Heart left ventricle (tissue), 16 donors: ENCODE measurements at regions not wholly inside any gene's neighbourhood (a gene's known extent, or its start where the extent isn't known, plus 50 kb on each side); places are given as distances from the start of the nearest gene placed in this dataset.

Experiments
- ATAC-seq, 4 donors: fragments of 200-7000 bp; cut with Tn5 transposase; one replicate each; pipeline ENCODE4 v1.9.1; 2020 to 2022; ENCODE audit warnings: moderate library complexity in 4 of 4, mild to moderate bottlenecking in 3 of 4, moderate number of reproducible peaks in 1 of 4
- DNase-seq, 5 donors: peaks; one replicate each; pipeline ENCODE4 v3.0.0-alpha.2; 2020
- H3K27ac ChIP-seq, 12 donors: fragments of 200-600 bp; sonication (generic) in 4 of 12; one replicate each; pipeline versions ENCODE4 v1.5.0 to v1.8.0; 2016 to 2022; ENCODE audit warnings: mild to moderate bottlenecking in 2 of 12
- H3K27me3 ChIP-seq, 9 donors: fragments of 200-600 bp; sonication (generic) in 2 of 9; one replicate each; pipeline versions ENCODE4 v1.5.1 to v1.8.0; 2016 to 2022; ENCODE audit warnings: mild to moderate bottlenecking in 3 of 9
- H3K36me3 ChIP-seq, 9 donors: fragments of 200-600 bp; sonication (generic) in 2 of 9; one replicate each; pipeline versions ENCODE4 v1.5.0 to v1.8.0; 2018 to 2022; ENCODE audit warnings: mild to moderate bottlenecking in 2 of 9
- H3K4me1 ChIP-seq, 12 donors: fragments of 200-600 bp; sonication (generic) in 4 of 12; one replicate each; pipeline versions ENCODE4 v1.5.0 to v1.8.0; 2016 to 2022; ENCODE audit warnings: mild to moderate bottlenecking in 3 of 12
- H3K4me3 ChIP-seq, 12 donors: fragments of 200-600 bp; sonication (generic) in 4 of 12; one replicate each; pipeline versions ENCODE4 v1.5.0 to v1.8.0; 2017 to 2022; ENCODE audit warnings: mild to moderate bottlenecking in 9 of 12, moderate library complexity in 4 of 12
- H3K9me3 ChIP-seq, 12 donors: fragments of 200-600 bp; sonication (generic) in 4 of 12; one replicate each; pipeline versions ENCODE4 v1.5.0 to v1.8.0; 2016 to 2022; ENCODE audit warnings: mild to moderate bottlenecking in 1 of 12
- POLR2A ChIP-seq, 2 donors: fragments of 450-650 bp; IDR thresholded peaks; one replicate each; pipeline ENCODE4 v1.6.1; 2017; ENCODE audit warnings: antibody characterized with exemption in 2 of 2, mild to moderate bottlenecking in 2 of 2, moderate library complexity in 2 of 2
- WGBS, 4 donors: extraction: QIAGEN DNeasy Blood & Tissue Kit in 2 of 4; methylation state at CpG; one replicate each; pipeline versions ENCODE4 v1.1.5 to v1.1.7; 2013 to 2018; 5-methylcytosine and 5-hydroxymethylcytosine counted together
- intact Hi-C, 10 donors: fragments of 100-400 bp; cut with DNase I; formaldehyde crosslinking; loops; one replicate each; pipeline versions ENCODE4 v1.11.1 to v1.14.2; 2022
- TF ChIP-seq, protein P1 (sequence below), 12 donors: fragments of 200-600 bp; sonication (generic) in 4 of 12; IDR thresholded peaks; one replicate each; pipeline versions ENCODE4 v1.5.0 to v1.8.0; 2018 to 2022; ENCODE audit warnings: antibody characterized with exemption in 12 of 12, mild to moderate bottlenecking in 5 of 12
- donor health status: ischemic (EF 13 %, LVEDD 7.1; RV severe dilation, severe dysfunction).
- donor health status: healthy with polysubstance abuse.
- donor health status: DM: no; HTN: yes; CAD: no.
- donor health status: DM: no; HTN: no; CAD: no.
- donor health status: ischemic (EF 25% LVEDD 6.9; RV normal size, moderate dysfunction).
- donor health status: ischemic (EF 25% LVEDD 5.7; RV mildly dilated, moderate dysfunction).
- donor health status: healthy.
- donor health status: DM: yes; HTN: yes; CAD: no.
- donor health status: ischemic (EF 35%, LVEDD 5.7; RV mildly dilated, moderate dysfunction).
- donor health status: nonischemic (EF 11% LVEDD 7.7; RV severe dilation, severe dysfunction).
- donor health status: DM: yes; HTN: yes; CAD: no.
- donor health status: PGD.
- donor health status: ischemic (EF 29% LVEDD 5.4; RV normal size, mild dysfunction).
- donor health status: nonischemic (EF 23%, LVEDD 6.1; RV moderate dilation, normal function).

DNA sequence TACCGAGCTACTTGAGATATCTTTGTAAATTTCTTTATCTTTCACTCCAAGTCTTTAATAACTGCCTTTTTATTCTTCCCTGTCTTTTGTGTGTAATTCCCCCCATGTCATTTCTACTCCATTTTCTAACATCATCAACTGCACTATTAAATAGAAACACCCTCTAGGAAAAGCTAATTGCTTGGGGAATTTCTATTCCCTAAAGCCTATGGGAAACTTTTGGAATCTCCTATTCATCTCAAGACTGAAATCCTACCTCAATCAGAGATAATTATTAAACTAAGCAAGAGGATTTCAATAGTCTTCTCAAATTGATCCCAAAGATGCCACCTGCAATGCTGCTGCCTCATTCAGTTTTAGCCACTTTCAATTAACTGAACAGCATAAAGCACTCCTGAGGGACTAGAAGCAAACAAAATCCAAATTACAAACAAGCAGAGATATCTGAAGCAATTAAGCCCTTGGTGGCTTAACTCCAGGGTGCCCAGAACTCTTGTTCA, 598.7 kb downstream of the IGSF11 start:
- no peak overlapping the region for H3K27ac ChIP-seq
- peaks cover 0 to 4% (median 0%) of the 10 kb centered on the region in 12 donors for H3K9me3 ChIP-seq
- no peaks in the 10 kb centered on the region for H3K4me1 ChIP-seq
- H3K4me3 ChIP-seq = no peak overlapping the region
- 75 to 89% (median 81%) methylated on average over 1 of the region's 1 CpG for WGBS, 4 donors
- no peak for TF ChIP-seq POLR2A (IDR thresholded peaks at IDR 0.05)
- TF ChIP-seq, protein P1, sequence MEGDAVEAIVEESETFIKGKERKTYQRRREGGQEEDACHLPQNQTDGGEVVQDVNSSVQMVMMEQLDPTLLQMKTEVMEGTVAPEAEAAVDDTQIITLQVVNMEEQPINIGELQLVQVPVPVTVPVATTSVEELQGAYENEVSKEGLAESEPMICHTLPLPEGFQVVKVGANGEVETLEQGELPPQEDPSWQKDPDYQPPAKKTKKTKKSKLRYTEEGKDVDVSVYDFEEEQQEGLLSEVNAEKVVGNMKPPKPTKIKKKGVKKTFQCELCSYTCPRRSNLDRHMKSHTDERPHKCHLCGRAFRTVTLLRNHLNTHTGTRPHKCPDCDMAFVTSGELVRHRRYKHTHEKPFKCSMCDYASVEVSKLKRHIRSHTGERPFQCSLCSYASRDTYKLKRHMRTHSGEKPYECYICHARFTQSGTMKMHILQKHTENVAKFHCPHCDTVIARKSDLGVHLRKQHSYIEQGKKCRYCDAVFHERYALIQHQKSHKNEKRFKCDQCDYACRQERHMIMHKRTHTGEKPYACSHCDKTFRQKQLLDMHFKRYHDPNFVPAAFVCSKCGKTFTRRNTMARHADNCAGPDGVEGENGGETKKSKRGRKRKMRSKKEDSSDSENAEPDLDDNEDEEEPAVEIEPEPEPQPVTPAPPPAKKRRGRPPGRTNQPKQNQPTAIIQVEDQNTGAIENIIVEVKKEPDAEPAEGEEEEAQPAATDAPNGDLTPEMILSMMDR (IDR thresholded peaks at IDR 0.05) = no peak
- intact Hi-C loops = no loop called here
- ATAC-seq = no peak
- H3K27me3 ChIP-seq = no peaks in the 10 kb centered on the region
- DNase-seq = no peak
- no peaks in the 10 kb centered on the region for H3K36me3 ChIP-seq

DNA sequence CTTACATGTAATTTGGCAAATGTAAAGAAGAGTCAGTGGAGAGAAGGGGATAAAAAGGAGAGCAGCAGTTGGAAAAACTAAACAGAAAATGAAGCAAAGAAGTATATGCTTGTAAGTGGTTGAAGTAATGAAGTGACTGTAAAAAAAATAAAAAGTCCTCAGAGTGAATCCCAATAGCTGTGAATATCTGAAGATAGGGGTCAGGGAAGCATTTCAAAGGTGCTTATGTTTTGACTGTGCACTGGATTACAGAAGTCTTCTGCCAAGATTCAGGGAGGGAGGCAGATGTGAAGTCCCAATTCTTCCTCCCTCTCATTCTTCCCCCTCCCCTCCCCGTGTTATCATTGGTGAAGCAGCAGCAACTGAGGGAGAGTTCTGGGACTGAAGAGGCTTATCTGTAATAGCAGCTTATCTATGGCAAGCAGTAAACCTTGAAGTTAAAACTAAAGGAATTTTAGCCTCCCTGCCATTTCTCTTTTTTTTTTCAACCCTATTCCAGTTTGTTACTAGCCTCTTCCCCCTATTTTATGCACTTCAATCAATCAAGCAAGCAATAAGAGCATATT, 597.9 kb downstream of the IGSF11 start:
- H3K9me3 ChIP-seq = no peaks in the 10 kb centered on the region
- no peak overlapping the region for H3K27ac ChIP-seq
- no peaks in the 10 kb centered on the region for H3K4me1 ChIP-seq
- no peak overlapping the region for H3K4me3 ChIP-seq
- ATAC-seq (no peak), DNase-seq (no peak)
- 5 to 18% (median 13%) methylated on average over 1 of the region's 1 CpG for WGBS, 4 donors
- H3K36me3 ChIP-seq = no peaks in the 10 kb centered on the region
- intact Hi-C loops = no loop called here
- TF ChIP-seq, protein P1 (IDR thresholded peaks at IDR 0.05) = no peak
- TF ChIP-seq POLR2A (IDR thresholded peaks at IDR 0.05) = no peak
- no peaks in the 10 kb centered on the region for H3K27me3 ChIP-seq

DNA sequence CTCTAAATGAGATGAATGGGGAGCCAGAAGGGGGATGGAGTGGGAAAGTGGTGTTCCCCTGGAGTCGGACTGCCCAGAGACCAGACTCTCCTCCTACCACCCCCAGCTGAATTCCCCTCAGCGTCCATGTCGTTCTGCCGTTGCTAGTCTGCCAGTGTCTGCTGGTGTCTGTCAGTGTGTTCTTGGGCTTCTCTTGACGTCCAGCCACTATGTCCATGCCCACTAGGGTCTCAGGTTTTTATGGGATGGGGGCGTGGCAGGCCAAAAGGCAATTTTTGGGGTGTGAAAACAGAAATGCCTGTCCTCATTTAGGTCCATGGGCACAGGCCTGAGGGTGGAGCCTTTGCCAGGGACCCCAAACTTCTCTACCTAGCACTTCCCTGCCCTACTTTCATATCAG, 589.6 kb downstream of the IGSF11 start:
- DNase-seq (no peak), ATAC-seq (no peak)
- Histone ChIP-seq H3K4me3 (no peak overlapping the region), H3K36me3 (no peaks in the 10 kb centered on the region), H3K4me1 (no peaks in the 10 kb centered on the region), H3K9me3 (no peaks in the 10 kb centered on the region), H3K27me3 (no peaks in the 10 kb centered on the region), H3K27ac (no peak overlapping the region)
- WGBS, 4 donors = 89 to 95% (median 91%) methylated on average over 6 of the region's 6 CpGs
- no peak for TF ChIP-seq POLR2A (IDR thresholded peaks at IDR 0.05)
- TF ChIP-seq, protein P1 (IDR thresholded peaks at IDR 0.05) = no peak
- intact Hi-C loops = no loop called here

DNA sequence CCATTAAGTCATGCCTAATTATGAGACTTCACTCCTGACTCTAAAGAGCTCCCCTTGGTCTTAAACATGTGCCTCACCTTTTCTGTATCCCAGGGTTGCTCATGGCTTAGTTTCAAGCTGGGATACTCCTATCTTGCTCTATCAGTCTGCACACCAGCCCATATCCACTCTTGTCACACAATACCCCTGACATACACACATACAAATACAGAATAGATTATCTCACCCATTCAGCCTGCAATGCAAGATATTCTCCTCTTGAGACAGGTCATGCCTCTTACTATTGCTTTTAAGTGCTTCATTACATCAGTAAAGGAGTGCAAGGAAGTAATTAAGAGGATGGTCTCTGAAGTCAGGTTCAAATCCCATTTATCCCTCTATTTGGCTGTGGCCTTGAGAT, 587.3 kb downstream of the IGSF11 start:
- ATAC-seq (no peak), DNase-seq (no peak)
- intact Hi-C loops = no loop called here
- no peak overlapping the region for H3K4me3 ChIP-seq
- no peaks in the 10 kb centered on the region for H3K36me3 ChIP-seq
- H3K4me1 ChIP-seq = no peaks in the 10 kb centered on the region
- H3K27me3 ChIP-seq = no peaks in the 10 kb centered on the region
- H3K9me3 ChIP-seq = peaks cover 0 to 14% (median 4%) of the 10 kb centered on the region in 12 donors
- TF ChIP-seq POLR2A (IDR thresholded peaks at IDR 0.05) = no peak
- TF ChIP-seq, protein P1 (IDR thresholded peaks at IDR 0.05) = no peak
- H3K27ac ChIP-seq = no peak overlapping the region
